ENCODE measurements at regions not wholly inside any gene's neighbourhood (a gene's known extent, or its start where the extent isn't known, plus 50 kb on each side); places are given as distances from the start of the nearest gene placed in this dataset.
A peak's percentile ranks its signal among the peaks of the same experiment; 100 is the strongest.

DNA sequence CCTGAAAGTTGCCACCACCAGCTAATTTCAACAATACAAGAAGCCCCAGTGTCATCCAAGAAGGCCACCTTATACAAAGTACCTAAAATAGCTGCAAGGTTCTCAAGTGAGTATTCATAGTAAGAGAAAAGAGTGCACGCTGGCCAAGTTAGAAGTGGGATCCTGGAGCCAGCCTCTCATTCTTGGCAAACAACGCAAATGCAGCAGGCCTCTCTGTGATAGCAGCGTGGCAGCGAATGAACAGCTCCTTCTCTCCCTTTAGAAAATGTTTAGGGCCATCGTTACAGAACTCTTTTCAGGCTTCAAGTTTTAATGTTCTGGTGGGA, 78.0 kb upstream of the IFNG-AS1 start:
- DNase-seq: no peak

DNA sequence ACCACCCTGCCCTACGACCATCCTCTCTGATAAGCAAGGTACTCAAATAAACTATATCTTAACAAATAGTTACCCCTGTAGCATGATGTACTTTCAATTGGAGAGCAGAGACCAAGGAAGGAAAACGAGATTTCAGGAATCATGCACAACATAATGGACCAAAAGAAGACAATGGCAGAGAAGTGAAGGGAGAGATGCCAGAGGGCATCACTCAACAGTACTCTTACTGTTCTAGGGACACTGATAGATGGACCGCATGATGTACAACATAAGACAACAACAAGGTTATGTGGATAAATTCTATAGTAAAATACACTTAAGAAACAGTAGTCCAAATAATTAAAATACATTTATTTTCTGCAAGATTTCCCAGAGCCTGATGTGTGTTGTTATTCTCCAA, 77.5 kb upstream of the IFNG-AS1 start:
- DNase-seq: no peak

GRCh38 chr12:67915335-67915851, 73.9 kb upstream of the IFNG-AS1 start:
- DNase-seq: no peak

- no peak for DNase-seq
Observed at GRCh38 chr12:67916266-67916970, 72.8 kb upstream of the IFNG-AS1 start.

GRCh38 chr12:67917811-67918210, 71.4 kb upstream of the IFNG-AS1 start:
- DNase-seq: no peak

GRCh38 chr12:67918441-67918840, 70.8 kb upstream of the IFNG-AS1 start:
- no peak for DNase-seq

DNA sequence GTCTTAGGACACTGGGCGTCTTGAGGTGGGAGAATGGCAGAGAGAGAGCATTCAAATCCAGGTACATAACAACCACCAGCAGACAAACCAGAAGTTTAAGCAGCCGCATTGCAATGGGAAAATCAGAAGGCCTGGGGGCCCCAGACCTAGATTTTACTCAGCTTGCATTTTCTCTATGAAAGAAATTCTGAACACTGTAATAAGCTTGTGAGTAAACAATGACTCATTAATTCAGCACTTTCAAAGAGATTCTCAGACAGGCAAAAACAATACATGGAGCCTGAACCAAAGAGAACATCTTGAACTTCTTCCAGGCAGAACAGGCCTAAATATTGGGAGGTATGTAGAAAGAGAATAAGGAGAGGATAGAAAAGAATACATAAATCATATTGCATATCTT, 69.8 kb upstream of the IFNG-AS1 start:
- DNase-seq: no peak

DNA sequence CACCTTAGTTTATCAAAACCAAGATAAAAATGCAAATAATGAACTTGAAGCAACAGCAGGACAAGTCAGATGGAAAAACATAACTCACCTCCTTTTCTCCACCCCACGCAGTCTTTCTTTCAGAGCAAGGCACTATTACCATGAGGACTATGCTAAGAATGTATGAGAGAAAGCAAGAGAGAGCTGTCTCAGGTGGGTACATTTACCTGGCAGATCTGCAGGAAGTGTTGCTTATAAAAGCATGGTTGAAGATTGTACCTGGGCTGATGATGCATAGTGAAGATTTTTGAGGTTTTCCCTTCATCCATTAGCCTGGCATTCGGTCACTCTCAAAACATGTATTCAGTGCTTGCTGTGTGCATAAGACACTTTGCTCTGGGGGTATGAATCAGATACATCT, 68.8 kb upstream of the IFNG-AS1 start:
- no peak for DNase-seq

- no peak for DNase-seq
Observed at GRCh38 chr12:67921286-67921685, 68.0 kb upstream of the IFNG-AS1 start.

DNA sequence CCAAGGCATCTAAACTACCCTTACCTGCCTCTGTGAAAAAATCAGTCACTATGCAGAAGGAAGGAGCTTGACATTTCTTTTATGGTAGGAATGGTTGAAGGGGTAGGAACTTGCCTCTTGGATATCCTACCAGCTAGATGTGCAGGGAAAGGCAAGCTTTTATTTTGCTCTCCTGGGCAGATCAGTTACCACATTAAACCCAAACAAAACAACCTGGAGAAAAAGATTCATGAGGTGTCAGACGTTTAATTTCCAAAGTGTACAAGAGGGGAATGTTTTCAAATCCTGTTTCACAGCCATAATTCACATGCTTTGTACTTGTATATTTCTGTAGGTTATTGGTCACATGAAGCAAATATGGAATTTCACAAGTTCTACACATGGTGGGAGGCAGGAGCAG, 67.0 kb upstream of the IFNG-AS1 start:
- DNase-seq: no peak

- no peak for DNase-seq
Observed at GRCh38 chr12:67925077-67925476, 64.2 kb upstream of the IFNG-AS1 start.

- DNase-seq: no peak
Observed at GRCh38 chr12:67925552-67925951, 63.7 kb upstream of the IFNG-AS1 start.

GRCh38 chr12:67926063-67926462, 63.2 kb upstream of the IFNG-AS1 start:
- no peak for DNase-seq

GRCh38 chr12:67927324-67927723, 61.9 kb upstream of the IFNG-AS1 start:
- DNase-seq: no peak

GRCh38 chr12:67927815-67928214, 61.4 kb upstream of the IFNG-AS1 start:
- DNase-seq: no peak

- DNase-seq: no peak
Observed at GRCh38 chr12:67928621-67929383, 60.4 kb upstream of the IFNG-AS1 start.

DNA sequence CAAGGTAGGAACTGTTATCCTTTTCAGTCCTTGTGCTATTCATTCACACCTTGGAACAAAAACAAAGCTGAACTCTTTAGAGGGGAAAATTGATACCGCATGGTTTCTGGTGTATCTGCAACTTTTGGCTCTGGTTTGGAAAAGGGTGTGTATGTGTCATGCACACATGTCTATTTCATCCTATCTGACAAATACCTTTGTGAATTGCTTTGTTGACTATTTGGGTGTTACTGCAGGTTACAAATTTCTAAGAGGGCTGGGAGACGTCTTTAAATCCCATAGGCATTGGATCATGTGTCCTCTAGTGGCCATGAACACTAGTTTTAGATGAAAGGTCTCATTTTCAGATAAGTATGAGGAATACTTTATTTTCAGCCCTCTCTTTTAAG, 59.9 kb upstream of the IFNG-AS1 start:
- DNase-seq: no peak

- peak; percentile 79 for DNase-seq
Observed at GRCh38 chr12:67937822-67938221, 51.4 kb upstream of the IFNG-AS1 start.

Measured in NCI-H345 (cell line).